ENCODE measurements at regions not wholly inside any gene's neighbourhood (a gene's known extent, or its start where the extent isn't known, plus 50 kb on each side); places are given as distances from the start of the nearest gene placed in this dataset.

GRCh38 chr11:128251140-128251539 lies 336.2 kb downstream of the ETS1 start:
- no peaks in the 10 kb centered on the region for H4K20me1 ChIP-seq (replicated peaks; ENCODE audit: insufficient read depth)
- H3K27ac ChIP-seq (ENCODE audit: low read depth), result no peak overlapping the region
- TF ChIP-seq REST (IDR thresholded peaks at IDR 0.05; ENCODE audit: unreplicated experiment) (no peak), EZH2phosphoT487 (IDR thresholded peaks at IDR 0.05; ENCODE audit: unreplicated experiment) (no peak), NANOG (IDR thresholded peaks at IDR 0.05; ENCODE audit: borderline replicate concordance) (no peak), ETS1 (IDR thresholded peaks at IDR 0.05) (no peak)
- ATAC-seq (no peak), DNase-seq (ENCODE audit: low spot score) (no peak)
- H3K27me3 ChIP-seq (ENCODE audit: insufficient read depth), result no peaks in the 10 kb centered on the region
- H2AFZ ChIP-seq, result no peak overlapping the region
- no peak overlapping the region for H3K4me3 Mint-ChIP-seq
- H3K4me2 ChIP-seq, result no peak overlapping the region
- no peak overlapping the region for H3K4me3 ChIP-seq
- no peak overlapping the region for H3K27ac Mint-ChIP-seq
- H3K36me3 Mint-ChIP-seq (ENCODE audit: low read depth), result no peaks in the 10 kb centered on the region
- no peaks in the 10 kb centered on the region for H3K9me2 ChIP-seq (ENCODE audit: insufficient read depth)
- H3K79me2 ChIP-seq (replicated peaks; ENCODE audit: insufficient read depth), result no peaks in the 10 kb centered on the region
- no peaks in the 10 kb centered on the region for H3K27me3 Mint-ChIP-seq (ENCODE audit: insufficient read depth, low read depth, poor library complexity)
- H3K9me3 Mint-ChIP-seq, result no peaks in the 10 kb centered on the region
- peaks cover 4% of the 10 kb centered on the region; the same call in 1 of the 2 replicates for H3K4me1 ChIP-seq (ENCODE audit: insufficient read depth)
- H3F3A ChIP-seq (replicated peaks; ENCODE audit: low read depth), result no peaks in the 10 kb centered on the region
- no peaks in the 10 kb centered on the region for H3K36me3 ChIP-seq (ENCODE audit: insufficient read depth)
- peaks cover 7% of the 10 kb centered on the region for H3K4me1 Mint-ChIP-seq

GRCh38 chr11:128250482-128250881 lies 336.9 kb downstream of the ETS1 start:
- ATAC-seq, result no peak
- H3K9me3 Mint-ChIP-seq, result no peaks in the 10 kb centered on the region

More at GRCh38 chr11:128250482-128250881, 336.9 kb downstream of the ETS1 start:
- H3K4me1 Mint-ChIP-seq, result peaks cover 7% of the 10 kb centered on the region
- H3K9me2 ChIP-seq (ENCODE audit: insufficient read depth), result no peaks in the 10 kb centered on the region
- TF ChIP-seq JUNB (IDR thresholded peaks at IDR 0.05; ENCODE audit: unreplicated experiment) (no peak), REST (IDR thresholded peaks at IDR 0.05; ENCODE audit: unreplicated experiment) (no peak), CTCF (conservative IDR thresholded peaks at IDR 0.05; ENCODE audit: low read depth in 2 of 2) (no peak)
- peaks cover 4% of the 10 kb centered on the region; the same call in 1 of the 2 replicates for H3K4me1 ChIP-seq (ENCODE audit: insufficient read depth)
- H3F3A ChIP-seq (replicated peaks; ENCODE audit: low read depth), result no peaks in the 10 kb centered on the region
- H3K4me3 ChIP-seq, result no peak overlapping the region
- no peaks in the 10 kb centered on the region for H3K27me3 Mint-ChIP-seq (ENCODE audit: insufficient read depth, low read depth, poor library complexity)
- no peak overlapping the region for H3K27ac ChIP-seq (ENCODE audit: low read depth)
- no peak overlapping the region for H3K4me3 Mint-ChIP-seq
- H3K79me2 ChIP-seq (replicated peaks; ENCODE audit: insufficient read depth), result no peaks in the 10 kb centered on the region
- H4K20me1 ChIP-seq (replicated peaks; ENCODE audit: insufficient read depth), result no peaks in the 10 kb centered on the region
- H3K36me3 ChIP-seq (ENCODE audit: insufficient read depth), result no peaks in the 10 kb centered on the region
- H3K36me3 Mint-ChIP-seq (ENCODE audit: low read depth), result no peaks in the 10 kb centered on the region
- H3K27me3 ChIP-seq (ENCODE audit: insufficient read depth), result no peaks in the 10 kb centered on the region
- H3K27ac Mint-ChIP-seq, result no peak overlapping the region
- no peak overlapping the region for H2AFZ ChIP-seq
- no peak for DNase-seq (ENCODE audit: low spot score)
- H3K4me2 ChIP-seq, result no peak overlapping the region

Data from GM23338 (cell line).